Vagina (tissue), 2 donors: ENCODE measurements at regions not wholly inside any gene's neighbourhood (a gene's known extent, or its start where the extent isn't known, plus 50 kb on each side); places are given as distances from the start of the nearest gene placed in this dataset.

Source experiments
- POLR2A ChIP-seq, 2 donors: fragments of 450-650 bp; IDR thresholded peaks; one replicate each; pipeline ENCODE4 v1.6.1; 2017; ENCODE audit warnings: antibody characterized with exemption in 2 of 2, mild to moderate bottlenecking in 2 of 2, moderate library complexity in 2 of 2
- TF ChIP-seq, protein P1 (sequence below), 3 experiments: fragments of 450-650 bp in 2 of 3; fragments of 200-600 bp in 1 of 3; sonication (generic) in 1 of 3; IDR thresholded peaks; one replicate each; pipeline ENCODE4 v1.5.1; 2017 to 2019; ENCODE audit warnings: antibody characterized with exemption in 3 of 3, mild to moderate bottlenecking in 2 of 3, moderate library complexity in 2 of 3

- TF ChIP-seq, protein P1, sequence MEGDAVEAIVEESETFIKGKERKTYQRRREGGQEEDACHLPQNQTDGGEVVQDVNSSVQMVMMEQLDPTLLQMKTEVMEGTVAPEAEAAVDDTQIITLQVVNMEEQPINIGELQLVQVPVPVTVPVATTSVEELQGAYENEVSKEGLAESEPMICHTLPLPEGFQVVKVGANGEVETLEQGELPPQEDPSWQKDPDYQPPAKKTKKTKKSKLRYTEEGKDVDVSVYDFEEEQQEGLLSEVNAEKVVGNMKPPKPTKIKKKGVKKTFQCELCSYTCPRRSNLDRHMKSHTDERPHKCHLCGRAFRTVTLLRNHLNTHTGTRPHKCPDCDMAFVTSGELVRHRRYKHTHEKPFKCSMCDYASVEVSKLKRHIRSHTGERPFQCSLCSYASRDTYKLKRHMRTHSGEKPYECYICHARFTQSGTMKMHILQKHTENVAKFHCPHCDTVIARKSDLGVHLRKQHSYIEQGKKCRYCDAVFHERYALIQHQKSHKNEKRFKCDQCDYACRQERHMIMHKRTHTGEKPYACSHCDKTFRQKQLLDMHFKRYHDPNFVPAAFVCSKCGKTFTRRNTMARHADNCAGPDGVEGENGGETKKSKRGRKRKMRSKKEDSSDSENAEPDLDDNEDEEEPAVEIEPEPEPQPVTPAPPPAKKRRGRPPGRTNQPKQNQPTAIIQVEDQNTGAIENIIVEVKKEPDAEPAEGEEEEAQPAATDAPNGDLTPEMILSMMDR (IDR thresholded peaks at IDR 0.05), result no peak
- TF ChIP-seq POLR2A (IDR thresholded peaks at IDR 0.05), result no peak
Observed at GRCh38 chr21:39072468-39072867, 110.8 kb downstream of the PSMG1 start.
